ENCODE measurements at regions not wholly inside any gene's neighbourhood (a gene's known extent, or its start where the extent isn't known, plus 50 kb on each side); places are given as distances from the start of the nearest gene placed in this dataset.
"Not testable (repeated sequence)": the region's sequence is repeated elsewhere in the genome, so short reads cannot be mapped to it uniquely, and the experiment has no call there.

- H3K27ac ChIP-seq (ENCODE audit: low read depth, low read length); H3K9me3 Mint-ChIP-seq; H3K9me3 ChIP-seq (ENCODE audit: control insufficient read depth, low read length); H3K9ac ChIP-seq (ENCODE audit: extremely low read depth, low read length, poor library complexity, severe bottlenecking); DNase-seq; H3K36me3 Mint-ChIP-seq (ENCODE audit: low read depth); H3K4me1 Mint-ChIP-seq; H3K4me3 ChIP-seq (ENCODE audit: low read length); H3K27me3 Mint-ChIP-seq (ENCODE audit: insufficient read depth); H3K27me3 ChIP-seq (ENCODE audit: control insufficient read depth, insufficient read depth, low read length, poor library complexity, severe bottlenecking); H3K4me3 Mint-ChIP-seq; H3K4me1 ChIP-seq (ENCODE audit: control insufficient read depth, insufficient read depth, low read length); H3K36me3 ChIP-seq (ENCODE audit: control insufficient read depth, insufficient read depth, low read length); H3K27ac Mint-ChIP-seq: not testable (repeated sequence)
- WGBS, 2 experiments (ENCODE audit: insufficient coverage in 1 of 2, insufficient read length in 1 of 2), result 35 to 60% methylated on average over 9 to 13 of the region's 28 CpGs
- TF ChIP-seq CTCF (conservative IDR thresholded peaks at IDR 0.05), result peak; percentile 9
These were observed 460.0 kb downstream of the PREX1 start for GRCh38 chr20:48367541-48368358.

- Mint-ChIP-seq H3K27ac (no peak overlapping the region), H3K27me3 (ENCODE audit: insufficient read depth) (peaks cover 6% of the 10 kb centered on the region), H3K4me3 (no peak overlapping the region), H3K4me1 (peaks cover 9% of the 10 kb centered on the region), H3K36me3 (ENCODE audit: low read depth) (no peaks in the 10 kb centered on the region), H3K9me3 (peaks cover 6% of the 10 kb centered on the region)
- no peak overlapping the region for H3K27ac ChIP-seq (ENCODE audit: low read depth, low read length)
- 97 to 98% methylated on average over 5 of the region's 5 CpGs for WGBS, 2 experiments (ENCODE audit: insufficient coverage in 1 of 2, insufficient read length in 1 of 2)
- no peaks in the 10 kb centered on the region for H3K36me3 ChIP-seq (ENCODE audit: control insufficient read depth, insufficient read depth, low read length)
- no peak overlapping the region for H3K4me3 ChIP-seq (ENCODE audit: low read length)
- H3K9me3 ChIP-seq (ENCODE audit: control insufficient read depth, low read length), result peaks cover 7% of the 10 kb centered on the region
- H3K27me3 ChIP-seq (ENCODE audit: control insufficient read depth, insufficient read depth, low read length, poor library complexity, severe bottlenecking), result no peaks in the 10 kb centered on the region
- no peak for TF ChIP-seq CTCF (conservative IDR thresholded peaks at IDR 0.05)
- H3K9ac ChIP-seq (ENCODE audit: extremely low read depth, low read length, poor library complexity, severe bottlenecking), result no peak overlapping the region
- H3K4me1 ChIP-seq (ENCODE audit: control insufficient read depth, insufficient read depth, low read length), result no peaks in the 10 kb centered on the region
- no peak for DNase-seq
These were observed 461.6 kb downstream of the PREX1 start for GRCh38 chr20:48366230-48366629.

GRCh38 chr20:48364688-48365421, 462.9 kb downstream of the PREX1 start:
- no peaks in the 10 kb centered on the region for H3K27me3 ChIP-seq (ENCODE audit: control insufficient read depth, insufficient read depth, low read length, poor library complexity, severe bottlenecking)
- WGBS, 2 experiments (ENCODE audit: insufficient coverage in 1 of 2, insufficient read length in 1 of 2), result 94 to 96% methylated on average over 10 to 11 of the region's 11 CpGs
- Mint-ChIP-seq H3K4me3 (no peak overlapping the region), H3K27me3 (ENCODE audit: insufficient read depth) (peaks cover 6% of the 10 kb centered on the region), H3K4me1 (peaks cover 3% of the 10 kb centered on the region), H3K27ac (no peak overlapping the region), H3K9me3 (peaks cover 6% of the 10 kb centered on the region), H3K36me3 (ENCODE audit: low read depth) (no peaks in the 10 kb centered on the region)
- no peaks in the 10 kb centered on the region for H3K36me3 ChIP-seq (ENCODE audit: control insufficient read depth, insufficient read depth, low read length)
- peaks cover 7% of the 10 kb centered on the region for H3K9me3 ChIP-seq (ENCODE audit: control insufficient read depth, low read length)
- H3K4me3 ChIP-seq (ENCODE audit: low read length), result no peak overlapping the region
- no peaks in the 10 kb centered on the region for H3K4me1 ChIP-seq (ENCODE audit: control insufficient read depth, insufficient read depth, low read length)
- H3K27ac ChIP-seq (ENCODE audit: low read depth, low read length), result no peak overlapping the region
- no peak overlapping the region for H3K9ac ChIP-seq (ENCODE audit: extremely low read depth, low read length, poor library complexity, severe bottlenecking)
- no peak for DNase-seq
- no peak for TF ChIP-seq CTCF (conservative IDR thresholded peaks at IDR 0.05)
